ENCODE measurements at regions not wholly inside any gene's neighbourhood (a gene's known extent, or its start where the extent isn't known, plus 50 kb on each side); places are given as distances from the start of the nearest gene placed in this dataset.
"Not testable (repeated sequence)": the region's sequence is repeated elsewhere in the genome, so short reads cannot be mapped to it uniquely, and the experiment has no call there.

GRCh38 chr6:134806180-134806798, 143.6 kb downstream of the ALDH8A1 start:
- no peak overlapping the region for H3K27ac ChIP-seq (ENCODE audit: low read depth, low read length)
- H3K27me3 ChIP-seq (ENCODE audit: control insufficient read depth in 2 of 2, insufficient read depth in 2 of 2, low read length in 2 of 2): no peaks in the 10 kb centered on the region
- ATAC-seq (no peak), DNase-seq (no peak)
- no peak overlapping the region for H3K4me3 Mint-ChIP-seq
- no peaks in the 10 kb centered on the region for H3K4me1 ChIP-seq (ENCODE audit: control insufficient read depth in 2 of 2, insufficient read depth in 2 of 2, low read length in 2 of 2)
- H3K27me3 Mint-ChIP-seq: peaks cover 0 to 32% (median 3%) of the 10 kb centered on the region in 5 donors
- H3K4me1 Mint-ChIP-seq: peaks cover 0 to 3% (median 0%) of the 10 kb centered on the region in 7 donors
- ChIA-PET POLR2A (no interaction called here), CTCF (no interaction called here)
- H3K36me3 Mint-ChIP-seq: no peaks in the 10 kb centered on the region
- no peak overlapping the region for H3K4me3 ChIP-seq (ENCODE audit: low read length)
- no peaks in the 10 kb centered on the region for H3K36me3 ChIP-seq (ENCODE audit: control insufficient read depth in 2 of 3, insufficient read depth in 3 of 3, low read length in 3 of 3)
- intact Hi-C loops (cut with micrococcal nuclease): no loop called here
- no peaks in the 10 kb centered on the region for H3K9me3 Mint-ChIP-seq
- H3K9me3 ChIP-seq (ENCODE audit: control insufficient read depth in 2 of 3, low read length in 3 of 3): no peaks in the 10 kb centered on the region
- no peak overlapping the region for H3K27ac Mint-ChIP-seq

GRCh38 chr6:134805168-134805567, 144.7 kb downstream of the ALDH8A1 start:
- DNase-seq (no peak), ATAC-seq (no peak)
- peaks cover 0 to 26% (median 3%) of the 10 kb centered on the region in 5 donors for H3K27me3 Mint-ChIP-seq
- Histone ChIP-seq H3K27me3 (ENCODE audit: control insufficient read depth in 2 of 2, insufficient read depth in 2 of 2, low read length in 2 of 2) (no peaks in the 10 kb centered on the region), H3K27ac (ENCODE audit: low read depth, low read length) (no peak overlapping the region), H3K4me1 (ENCODE audit: control insufficient read depth in 2 of 2, insufficient read depth in 2 of 2, low read length in 2 of 2) (no peaks in the 10 kb centered on the region), H3K9me3 (ENCODE audit: control insufficient read depth in 2 of 3, low read length in 3 of 3) (no peaks in the 10 kb centered on the region), H3K36me3 (ENCODE audit: control insufficient read depth in 2 of 3, insufficient read depth in 3 of 3, low read length in 3 of 3) (no peaks in the 10 kb centered on the region), H3K4me3 (ENCODE audit: low read length) (no peak overlapping the region)
- H3K9me3 Mint-ChIP-seq: no peaks in the 10 kb centered on the region
- no peak overlapping the region for H3K27ac Mint-ChIP-seq
- POLR2A ChIA-PET: no interaction called here
- peaks cover 0 to 3% (median 0%) of the 10 kb centered on the region in 7 donors for H3K4me1 Mint-ChIP-seq
- intact Hi-C loops (cut with micrococcal nuclease): no loop called here
- no peaks in the 10 kb centered on the region for H3K36me3 Mint-ChIP-seq
- CTCF ChIA-PET: no interaction called here
- no peak overlapping the region for H3K4me3 Mint-ChIP-seq

GRCh38 chr6:134804311-134804710, 145.6 kb downstream of the ALDH8A1 start:
- H3K36me3 Mint-ChIP-seq; H3K4me1 ChIP-seq (ENCODE audit: control insufficient read depth in 2 of 2, insufficient read depth in 2 of 2, low read length in 2 of 2); H3K27me3 ChIP-seq (ENCODE audit: control insufficient read depth in 2 of 2, insufficient read depth in 2 of 2, low read length in 2 of 2); H3K4me3 Mint-ChIP-seq; H3K9me3 ChIP-seq (ENCODE audit: control insufficient read depth in 2 of 3, low read length in 3 of 3); intact Hi-C loops (cut with micrococcal nuclease); H3K9me3 Mint-ChIP-seq; H3K4me1 Mint-ChIP-seq; H3K4me3 ChIP-seq (ENCODE audit: low read length); ATAC-seq; CTCF ChIA-PET; H3K36me3 ChIP-seq (ENCODE audit: control insufficient read depth in 2 of 3, insufficient read depth in 3 of 3, low read length in 3 of 3); H3K27ac ChIP-seq (ENCODE audit: low read depth, low read length); DNase-seq; H3K27ac Mint-ChIP-seq: not testable (repeated sequence)
- POLR2A ChIA-PET: interaction anchor here (0.5 kb wide), 1 partner anchor 176 kb away, joined by 3 read pairs; no protein-coding TSS in a partner anchor
- H3K27me3 Mint-ChIP-seq: peaks cover 0 to 24% (median 3%) of the 10 kb centered on the region in 5 donors

- H3K36me3 Mint-ChIP-seq: no peaks in the 10 kb centered on the region
- no peaks in the 10 kb centered on the region for H3K9me3 ChIP-seq (ENCODE audit: control insufficient read depth in 2 of 3, low read length in 3 of 3)
- ChIA-PET POLR2A (no interaction called here), CTCF (interaction anchor here (0.7 kb wide), 1 partner anchor 158 kb away, joined by 4 read pairs; no protein-coding TSS in a partner anchor)
- ATAC-seq (no peak), DNase-seq (no peak)
- no peaks in the 10 kb centered on the region for H3K4me1 ChIP-seq (ENCODE audit: control insufficient read depth in 2 of 2, insufficient read depth in 2 of 2, low read length in 2 of 2)
- H3K9me3 Mint-ChIP-seq: no peaks in the 10 kb centered on the region
- intact Hi-C loops (cut with micrococcal nuclease): no loop called here
- no peaks in the 10 kb centered on the region for H3K36me3 ChIP-seq (ENCODE audit: control insufficient read depth in 2 of 3, insufficient read depth in 3 of 3, low read length in 3 of 3)
- peaks cover 0 to 3% (median 0%) of the 10 kb centered on the region in 7 donors for H3K4me1 Mint-ChIP-seq
- no peaks in the 10 kb centered on the region for H3K27me3 ChIP-seq (ENCODE audit: control insufficient read depth in 2 of 2, insufficient read depth in 2 of 2, low read length in 2 of 2)
- no peak overlapping the region for H3K4me3 ChIP-seq (ENCODE audit: low read length)
- H3K27me3 Mint-ChIP-seq: peaks cover 0 to 18% (median 3%) of the 10 kb centered on the region in 5 donors
- no peak overlapping the region for H3K27ac ChIP-seq (ENCODE audit: low read depth, low read length)
- H3K4me3 Mint-ChIP-seq: no peak overlapping the region
- H3K27ac Mint-ChIP-seq: no peak overlapping the region
These were observed 147.4 kb downstream of the ALDH8A1 start for GRCh38 chr6:134802426-134803058.

DNA sequence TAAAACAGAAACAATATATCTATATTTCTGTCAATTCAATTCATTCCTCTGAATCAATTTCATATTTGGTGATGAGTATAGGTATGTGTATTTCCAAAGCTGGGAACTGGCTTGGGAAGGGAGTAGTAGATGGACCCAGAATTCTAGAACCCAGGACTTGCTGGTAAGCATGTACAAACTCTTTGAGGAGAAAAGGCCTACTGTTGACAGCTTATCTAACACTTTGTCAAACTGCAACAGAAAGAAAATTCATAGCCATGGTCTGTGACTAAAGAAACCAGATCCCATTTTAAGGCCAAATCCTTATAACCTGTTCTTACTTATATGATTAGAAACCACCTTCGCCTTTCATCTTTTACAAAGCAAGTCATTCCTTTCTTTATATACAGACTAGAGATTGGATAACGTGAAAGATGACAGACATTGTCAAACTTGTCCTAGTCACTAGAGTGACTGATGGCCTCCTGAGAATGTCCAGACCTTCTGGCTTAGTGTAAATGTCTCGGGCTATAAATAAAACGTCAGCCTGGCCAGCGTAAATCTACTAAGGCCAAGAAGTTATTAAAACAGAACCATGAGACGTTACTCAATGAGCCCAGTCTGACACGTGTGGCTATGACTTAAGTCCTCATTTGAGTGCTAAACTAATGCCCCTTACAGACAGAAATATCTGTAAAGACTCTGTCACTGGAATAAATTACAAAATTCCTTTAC, 152.3 kb downstream of the ALDH8A1 start:
- no peak overlapping the region for H3K27ac Mint-ChIP-seq
- H3K27ac ChIP-seq (ENCODE audit: low read depth, low read length): no peak overlapping the region
- H3K36me3 ChIP-seq (ENCODE audit: control insufficient read depth in 2 of 3, insufficient read depth in 3 of 3, low read length in 3 of 3): no peaks in the 10 kb centered on the region
- H3K4me1 ChIP-seq (ENCODE audit: control insufficient read depth in 2 of 2, insufficient read depth in 2 of 2, low read length in 2 of 2): no peaks in the 10 kb centered on the region
- no peak overlapping the region for H3K4me3 ChIP-seq (ENCODE audit: low read length)
- ATAC-seq (no peak), DNase-seq (no peak)
- peaks cover 0 to 10% (median 4%) of the 10 kb centered on the region in 11 donors for H3K9me3 Mint-ChIP-seq
- no peak overlapping the region for H3K4me3 Mint-ChIP-seq
- peaks cover 0 to 3% (median 0%) of the 10 kb centered on the region in 7 donors for H3K4me1 Mint-ChIP-seq
- intact Hi-C loops (cut with micrococcal nuclease): no loop called here
- H3K9me3 ChIP-seq (ENCODE audit: control insufficient read depth in 2 of 3, low read length in 3 of 3): no peaks in the 10 kb centered on the region
- peaks cover 0 to 6% (median 0%) of the 10 kb centered on the region in 5 donors for H3K36me3 Mint-ChIP-seq
- H3K27me3 ChIP-seq (ENCODE audit: control insufficient read depth in 2 of 2, insufficient read depth in 2 of 2, low read length in 2 of 2): no peaks in the 10 kb centered on the region
- POLR2A ChIA-PET: no interaction called here
- H3K27me3 Mint-ChIP-seq: peaks cover 0 to 18% (median 0%) of the 10 kb centered on the region in 5 donors
- CTCF ChIA-PET: no interaction called here

- ChIA-PET CTCF (no interaction called here), POLR2A (no interaction called here)
- no peak overlapping the region for H3K4me3 ChIP-seq (ENCODE audit: low read length)
- peaks cover 0 to 20% (median 4%) of the 10 kb centered on the region in 5 donors for H3K27me3 Mint-ChIP-seq
- peaks cover 0 to 16% (median 4%) of the 10 kb centered on the region in 5 donors for H3K36me3 Mint-ChIP-seq
- intact Hi-C loops (cut with micrococcal nuclease): no loop called here
- H3K4me3 Mint-ChIP-seq: no peak overlapping the region
- H3K27me3 ChIP-seq (ENCODE audit: control insufficient read depth in 2 of 2, insufficient read depth in 2 of 2, low read length in 2 of 2): no peaks in the 10 kb centered on the region
- DNase-seq (no peak), ATAC-seq (no peak)
- no peak overlapping the region for H3K27ac ChIP-seq (ENCODE audit: low read depth, low read length)
- H3K9me3 Mint-ChIP-seq: peaks cover 8 to 28% (median 15%) of the 10 kb centered on the region in 11 donors
- no peaks in the 10 kb centered on the region for H3K36me3 ChIP-seq (ENCODE audit: control insufficient read depth in 2 of 3, insufficient read depth in 3 of 3, low read length in 3 of 3)
- H3K9me3 ChIP-seq (ENCODE audit: control insufficient read depth in 2 of 3, low read length in 3 of 3): peaks cover 0 to 8% (median 0%) of the 10 kb centered on the region in 3 experiments
- no peak overlapping the region for H3K27ac Mint-ChIP-seq
- H3K4me1 ChIP-seq (ENCODE audit: control insufficient read depth in 2 of 2, insufficient read depth in 2 of 2, low read length in 2 of 2): no peaks in the 10 kb centered on the region
- H3K4me1 Mint-ChIP-seq: no peaks in the 10 kb centered on the region
These were observed 154.2 kb downstream of the ALDH8A1 start for GRCh38 chr6:134795691-134796090.
